ENCODE measurements at regions not wholly inside any gene's neighbourhood (a gene's known extent, or its start where the extent isn't known, plus 50 kb on each side); places are given as distances from the start of the nearest gene placed in this dataset.

DNA sequence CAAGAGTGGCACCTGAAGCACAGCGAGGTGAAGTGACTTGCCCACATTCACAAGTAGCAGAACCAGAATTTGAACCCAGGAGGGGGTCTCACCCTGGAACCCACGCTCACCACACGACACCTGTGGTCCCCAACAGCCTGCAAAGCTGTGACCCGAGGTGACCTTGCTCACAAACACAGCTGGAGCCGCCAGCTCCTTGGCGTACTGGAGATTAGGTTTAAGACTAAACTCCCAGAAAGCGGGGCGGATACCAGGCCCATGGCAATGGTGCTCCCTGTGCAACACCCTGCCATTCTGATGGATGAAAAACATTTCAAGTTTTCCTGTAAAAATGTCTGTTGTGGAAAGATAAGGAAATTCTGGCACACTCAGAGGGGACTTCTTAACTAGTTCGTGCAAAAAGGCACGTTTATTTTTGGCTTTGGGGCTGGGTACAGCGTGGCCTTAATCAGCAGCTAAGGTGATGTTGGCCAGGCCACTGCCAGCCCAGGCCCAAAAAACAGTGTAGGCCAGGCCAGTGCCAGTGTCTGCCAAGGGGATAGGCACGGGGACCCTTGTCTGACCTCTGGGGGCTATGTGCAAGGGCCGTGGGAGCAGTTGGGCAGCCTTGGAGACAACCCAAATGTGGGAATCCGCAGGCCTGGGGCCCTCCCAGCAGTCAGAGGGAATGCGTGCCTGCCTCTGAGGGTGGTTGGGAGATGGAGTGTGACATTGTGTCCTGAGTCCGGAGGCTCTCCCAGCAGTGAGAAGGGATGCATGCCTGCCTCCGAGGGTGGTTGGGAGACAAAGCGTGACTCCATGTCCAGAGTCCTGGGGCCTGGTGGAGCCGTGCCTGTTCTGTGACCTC, 185.0 kb upstream of the HS6ST1 start:
- 64 to 71% (median 65%) methylated on average over 19 of the region's 19 CpGs for WGBS, 3 donors
- H3K27ac ChIP-seq = no peak overlapping the region
- H3K4me3 ChIP-seq = no peak overlapping the region

DNA sequence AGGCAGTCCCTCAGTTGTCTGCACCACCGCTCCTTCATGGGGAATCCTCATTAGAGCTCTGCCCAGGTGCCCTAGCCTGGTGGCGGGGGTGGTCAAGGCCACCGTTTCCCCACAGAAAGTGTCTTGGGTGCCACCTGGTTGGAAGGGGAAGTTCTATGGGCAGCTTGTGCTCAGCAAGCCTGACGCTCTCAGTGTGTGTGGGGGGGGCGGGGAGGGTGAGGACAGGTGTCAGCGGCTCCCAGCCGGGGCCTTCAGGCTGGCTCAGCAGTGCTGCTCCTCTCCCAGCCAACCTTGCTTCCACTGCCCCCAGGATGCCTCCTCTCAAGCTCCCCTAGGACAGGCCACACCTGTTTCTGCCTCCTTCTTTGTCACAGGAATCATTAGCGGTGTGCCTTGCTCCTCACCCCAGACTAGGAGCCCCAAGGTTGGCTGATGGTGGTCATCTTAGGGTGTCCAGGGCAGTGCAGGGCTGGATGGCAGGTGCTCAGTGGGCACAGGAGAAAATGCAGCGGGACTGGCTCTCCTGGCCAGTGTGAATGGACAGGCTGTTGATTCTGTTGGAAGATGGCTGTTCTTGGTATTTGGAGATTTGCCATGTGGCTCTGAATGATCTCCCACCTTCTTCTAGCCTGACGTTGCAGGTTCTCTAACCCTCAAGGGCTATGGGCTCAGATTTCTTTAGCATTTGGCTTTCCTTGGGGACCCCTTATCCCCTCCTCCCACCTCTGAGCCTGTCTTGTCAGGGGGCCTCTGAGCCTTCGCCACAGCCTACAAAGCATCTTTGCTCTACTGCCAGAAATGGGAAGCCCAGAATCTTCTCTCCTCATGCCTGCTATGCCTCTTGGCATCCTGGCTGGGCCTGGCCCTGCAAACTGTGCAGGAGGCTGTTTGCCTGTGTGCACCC, 185.8 kb upstream of the HS6ST1 start:
- DNase-seq = peak in 1 of 5 donors; percentile 6
- no peak overlapping the region for H3K27ac ChIP-seq
- H3K4me1 ChIP-seq (ENCODE audit: insufficient read depth) = peaks cover 28% of the 10 kb centered on the region
- TF ChIP-seq, protein P1, sequence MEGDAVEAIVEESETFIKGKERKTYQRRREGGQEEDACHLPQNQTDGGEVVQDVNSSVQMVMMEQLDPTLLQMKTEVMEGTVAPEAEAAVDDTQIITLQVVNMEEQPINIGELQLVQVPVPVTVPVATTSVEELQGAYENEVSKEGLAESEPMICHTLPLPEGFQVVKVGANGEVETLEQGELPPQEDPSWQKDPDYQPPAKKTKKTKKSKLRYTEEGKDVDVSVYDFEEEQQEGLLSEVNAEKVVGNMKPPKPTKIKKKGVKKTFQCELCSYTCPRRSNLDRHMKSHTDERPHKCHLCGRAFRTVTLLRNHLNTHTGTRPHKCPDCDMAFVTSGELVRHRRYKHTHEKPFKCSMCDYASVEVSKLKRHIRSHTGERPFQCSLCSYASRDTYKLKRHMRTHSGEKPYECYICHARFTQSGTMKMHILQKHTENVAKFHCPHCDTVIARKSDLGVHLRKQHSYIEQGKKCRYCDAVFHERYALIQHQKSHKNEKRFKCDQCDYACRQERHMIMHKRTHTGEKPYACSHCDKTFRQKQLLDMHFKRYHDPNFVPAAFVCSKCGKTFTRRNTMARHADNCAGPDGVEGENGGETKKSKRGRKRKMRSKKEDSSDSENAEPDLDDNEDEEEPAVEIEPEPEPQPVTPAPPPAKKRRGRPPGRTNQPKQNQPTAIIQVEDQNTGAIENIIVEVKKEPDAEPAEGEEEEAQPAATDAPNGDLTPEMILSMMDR (IDR thresholded peaks at IDR 0.05) = no peak
- TF ChIP-seq POLR2A (IDR thresholded peaks at IDR 0.05) = no peak
- no peak for TF ChIP-seq EP300 (IDR thresholded peaks at IDR 0.05)
- H3K4me3 ChIP-seq = no peak overlapping the region
- WGBS, 3 donors = 86 to 97% (median 89%) methylated on average over 9 to 11 of the region's 11 CpGs
- H3K36me3 ChIP-seq = no peaks in the 10 kb centered on the region
- H3K27me3 ChIP-seq = no peaks in the 10 kb centered on the region
- no peaks in the 10 kb centered on the region for H3K9me3 ChIP-seq
- intact Hi-C loops (cut with DNase I) = no loop called here

More for the DNA sequence above, 185.0 kb upstream of the HS6ST1 start:
- H3K4me1 ChIP-seq (ENCODE audit: insufficient read depth) = peaks cover 28% of the 10 kb centered on the region
- TF ChIP-seq, protein P1 (IDR thresholded peaks at IDR 0.05) = no peak
- TF ChIP-seq EP300 (IDR thresholded peaks at IDR 0.05) (no peak), POLR2A (IDR thresholded peaks at IDR 0.05) (no peak)
- intact Hi-C loops (cut with DNase I) = no loop called here
- H3K27me3 ChIP-seq = no peaks in the 10 kb centered on the region
- peak in 1 of 5 donors; percentile 39 for DNase-seq
- H3K9me3 ChIP-seq = no peaks in the 10 kb centered on the region
- no peaks in the 10 kb centered on the region for H3K36me3 ChIP-seq

DNA sequence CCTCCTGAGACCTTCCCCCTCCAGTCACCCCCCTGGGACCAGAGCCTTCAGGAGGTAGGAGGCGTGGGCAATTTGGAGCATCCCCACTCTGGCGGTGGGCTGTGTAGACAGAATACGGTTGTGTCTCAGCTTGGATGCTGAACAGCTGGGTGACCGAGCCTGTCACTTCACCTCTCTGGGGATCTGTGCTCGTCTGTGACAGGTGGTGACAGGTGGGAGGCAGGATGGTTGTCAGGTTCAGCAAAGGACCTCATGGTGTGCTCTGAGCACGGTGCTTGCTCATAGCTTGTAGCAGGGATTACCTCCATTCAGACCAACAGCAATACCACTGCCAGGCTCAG, 186.5 kb upstream of the HS6ST1 start:
- intact Hi-C loops (cut with DNase I) = no loop called here
- Histone ChIP-seq H3K9me3 (no peaks in the 10 kb centered on the region), H3K4me3 (no peak overlapping the region), H3K36me3 (no peaks in the 10 kb centered on the region), H3K27me3 (no peaks in the 10 kb centered on the region), H3K27ac (no peak overlapping the region), H3K4me1 (ENCODE audit: insufficient read depth) (peaks cover 28% of the 10 kb centered on the region)
- WGBS, 3 donors = 95 to 98% (median 96%) methylated on average over 6 of the region's 6 CpGs
- DNase-seq = no peak
- TF ChIP-seq POLR2A (IDR thresholded peaks at IDR 0.05) = no peak
- TF ChIP-seq, protein P1 (IDR thresholded peaks at IDR 0.05) = no peak
- no peak for TF ChIP-seq EP300 (IDR thresholded peaks at IDR 0.05)

DNA sequence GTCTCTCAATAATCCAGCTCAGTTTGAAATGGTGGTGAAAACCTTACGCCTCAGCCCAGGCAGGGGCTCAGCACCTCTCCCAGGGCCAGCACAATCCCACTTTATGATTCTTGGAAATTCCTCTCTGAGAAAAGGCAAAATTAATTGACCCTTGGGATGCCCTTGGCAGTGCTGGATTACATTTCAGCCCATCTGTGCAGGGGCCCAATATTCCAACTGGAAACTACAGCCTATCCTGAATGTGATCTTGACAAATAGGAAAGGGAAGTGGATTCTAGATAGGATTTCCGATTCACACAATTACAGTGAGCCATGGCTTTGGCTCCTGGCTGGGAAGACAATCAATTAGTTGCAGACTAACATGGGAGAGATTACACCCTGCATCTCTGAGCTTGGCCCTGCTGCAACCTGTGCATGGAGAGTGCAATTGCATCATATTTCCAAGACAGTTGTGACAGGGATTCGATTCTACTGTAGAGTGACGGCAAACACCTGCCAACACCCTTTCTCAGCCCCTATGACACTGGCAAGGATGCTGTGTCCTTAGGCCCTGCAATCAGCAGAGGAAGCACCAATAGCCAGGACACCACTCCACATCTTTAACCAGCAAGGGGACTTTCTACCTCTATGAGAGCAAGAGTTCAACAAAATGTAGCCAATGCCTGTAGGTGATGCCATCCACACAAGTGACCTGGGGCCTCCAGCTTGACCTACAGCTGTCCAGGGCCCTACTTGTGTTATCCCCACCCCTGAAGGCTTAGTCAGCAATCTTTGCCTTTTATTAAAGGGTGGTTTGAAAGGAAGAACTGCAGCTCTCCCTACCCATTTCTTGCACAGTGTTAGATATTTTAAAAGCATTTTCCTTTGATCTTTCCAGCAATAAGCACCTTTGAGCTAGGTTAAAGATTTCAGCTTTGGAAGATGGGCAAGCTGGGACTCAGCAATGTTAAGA, 187.2 kb upstream of the HS6ST1 start:
- no peaks in the 10 kb centered on the region for H3K9me3 ChIP-seq
- H3K27ac ChIP-seq = no peak overlapping the region
- peaks cover 26% of the 10 kb centered on the region for H3K4me1 ChIP-seq (ENCODE audit: insufficient read depth)
- intact Hi-C loops (cut with DNase I) = no loop called here
- DNase-seq = no peak
- no peaks in the 10 kb centered on the region for H3K36me3 ChIP-seq
- 85 to 93% (median 89%) methylated on average over 4 of the region's 4 CpGs for WGBS, 3 donors
- TF ChIP-seq POLR2A (IDR thresholded peaks at IDR 0.05) (no peak), EP300 (IDR thresholded peaks at IDR 0.05) (no peak)
- TF ChIP-seq, protein P1 (IDR thresholded peaks at IDR 0.05) = no peak
- H3K4me3 ChIP-seq = no peak overlapping the region
- H3K27me3 ChIP-seq = no peaks in the 10 kb centered on the region

All from ovary (tissue), 7 donors.